ENCODE measurements at regions not wholly inside any gene's neighbourhood (a gene's known extent, or its start where the extent isn't known, plus 50 kb on each side); places are given as distances from the start of the nearest gene placed in this dataset.

GRCh38 chr1:95323123-95323522, 89.1 kb downstream of the RWDD3 start:
- Histone ChIP-seq H3K36me3 (ENCODE audit: control insufficient read depth in 2 of 2, extremely low read depth in 1 of 2, insufficient read depth in 2 of 2, low read length in 2 of 2) (no peaks in the 10 kb centered on the region), H3K9me3 (replicated peaks; ENCODE audit: control insufficient read depth, insufficient read depth, low read length) (no peaks in the 10 kb centered on the region), H3K27ac (ENCODE audit: insufficient read depth, low read depth, low read length) (no peak overlapping the region), H3K4me1 (ENCODE audit: control insufficient read depth, extremely low read depth, insufficient read depth, low read length) (no peaks in the 10 kb centered on the region), H3K79me2 (ENCODE audit: control insufficient read depth, insufficient read depth, low read length) (no peaks in the 10 kb centered on the region), H3K4me3 (replicated peaks in 1 of 3; ENCODE audit: insufficient read depth in 1 of 3, low read depth in 1 of 3, low read length in 3 of 3) (no peak overlapping the region), H3K4me2 (ENCODE audit: insufficient read depth, low read length) (no peak overlapping the region), H4K20me1 (replicated peaks; ENCODE audit: control insufficient read depth, extremely low read depth, insufficient read depth, low read length) (no peaks in the 10 kb centered on the region), H3K9ac (replicated peaks; ENCODE audit: extremely low read depth, insufficient read depth, low read length) (no peak overlapping the region), H2AFZ (ENCODE audit: low read depth, low read length) (no peak overlapping the region), H3K9me1 (replicated peaks; ENCODE audit: control insufficient read depth, extremely low read depth, insufficient read depth, low read length) (no peaks in the 10 kb centered on the region), H3K27me3 (ENCODE audit: control insufficient read depth in 2 of 2, insufficient read depth in 2 of 2, low read length in 2 of 2) (no peaks in the 10 kb centered on the region)
- DNase-seq (ENCODE audit: low read depth, low spot score), result peak; percentile 4
- BruUV-seq (replicated peaks), result no TSS peak
- no peak for FAIRE-seq
- intact Hi-C loops (cut with micrococcal nuclease) (no loop called here), dilution Hi-C loops (cut with MboI; ENCODE audit: extremely low pct_ligation_motif_present, low sequenced_read_pairs) (no loop called here)
- ChIA-PET POLR2A (no interaction called here), CTCF (no interaction called here)
- TF ChIP-seq, protein P1, sequence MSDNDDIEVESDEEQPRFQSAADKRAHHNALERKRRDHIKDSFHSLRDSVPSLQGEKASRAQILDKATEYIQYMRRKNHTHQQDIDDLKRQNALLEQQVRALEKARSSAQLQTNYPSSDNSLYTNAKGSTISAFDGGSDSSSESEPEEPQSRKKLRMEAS (IDR thresholded peaks at IDR 0.05; ENCODE audit: insufficient read depth, insufficient read length), result no peak
- TF ChIP-seq GATA2 (IDR thresholded peaks at IDR 0.05; ENCODE audit: insufficient read depth, insufficient read length, low read depth, low read length) (no peak), FOS (IDR thresholded peaks at IDR 0.05; ENCODE audit: borderline replicate concordance, insufficient read depth, low read length) (peak; percentile 35), EZH2 (IDR thresholded peaks at IDR 0.05; ENCODE audit: borderline replicate concordance, low read depth, low read length, severe bottlenecking) (no peak), JUN (IDR thresholded peaks at IDR 0.05; ENCODE audit: borderline replicate concordance, insufficient read depth, insufficient read length, low read depth) (peak; percentile 18), POLR2AphosphoS5 (IDR thresholded peaks at IDR 0.05; ENCODE audit: insufficient read depth, low read depth, low read length) (no peak), MYC (IDR thresholded peaks at IDR 0.05; ENCODE audit: low read depth, low read length) (no peak), CTCF (IDR thresholded peaks at IDR 0.05; ENCODE audit: extremely low read depth in 1 of 2, insufficient read depth in 1 of 2, low read depth in 1 of 2, low read length in 2 of 2) (no peak), POLR2A (IDR thresholded peaks at IDR 0.05; ENCODE audit: low read depth, low read length) (no peak)

All from endothelial cell of umbilical vein (primary cell).